B cell (primary cell): ENCODE measurements at regions not wholly inside any gene's neighbourhood (a gene's known extent, or its start where the extent isn't known, plus 50 kb on each side); places are given as distances from the start of the nearest gene placed in this dataset.

ENCODE experiments used
- ATAC-seq: fragments of 200-7000 bp; cut with Tn5 transposase; one replicate; pipeline ENCODE4 v1.10.0; 2021; ENCODE audit warnings: low read depth, mild to moderate bottlenecking, moderate number of reproducible peaks, moderate library complexity
- CTCF ChIA-PET: fragments of 350-600 bp; sonication (Branson Sonifier 250); formaldehyde crosslinking; loops from one replicate; lab custom pipeline; 2021; ENCODE audit warnings: antibody characterized with exemption, inconsistent platforms; lab: Charles Lee
- POLR2A ChIA-PET: fragments of 350-600 bp; sonication (Branson Sonifier 250); formaldehyde crosslinking; loops from one replicate; lab custom pipeline; 2021; ENCODE audit warnings: antibody characterized with exemption; lab: Charles Lee
- DNase-seq: peaks from one replicate; pipeline ENCODE4 v3.0.0; 2013
- H2AFZ ChIP-seq: 2 replicates; pipeline ENCODE4 v1.6.1; 2012; ENCODE audit warnings: mild to moderate bottlenecking, low read depth, low read length; ENCODE audit not compliant: insufficient read depth, poor library complexity, severe bottlenecking
- H3K27ac ChIP-seq, 2 donors: 1 replicate in 1 of 2; 2 replicates in 1 of 2; pipeline ENCODE4 v1.5.1; 2012 to 2013; ENCODE audit warnings: low read length in 2 of 2, mild to moderate bottlenecking in 2 of 2, moderate library complexity in 1 of 2
- H3K27me3 ChIP-seq, 4 experiments: fragments of 200-600 bp in 1 of 4; sonication (generic) in 1 of 4; replicated peaks in 1 of 4; 1 replicate in 2 of 4; 2 replicates in 2 of 4; pipeline versions ENCODE4 v1.6.1 to v1.7.0; 2013 to 2016; ENCODE audit warnings: low read length in 3 of 4, mild to moderate bottlenecking in 2 of 4, mixed read lengths in 1 of 4, moderate library complexity in 1 of 4; ENCODE audit not compliant: insufficient read depth in 4 of 4, control insufficient read depth in 3 of 4; ENCODE audit errors: control extremely low read depth in 1 of 4
- H3K36me3 ChIP-seq, 2 experiments: replicated peaks in 1 of 2; 1 replicate in 1 of 2; 2 replicates in 1 of 2; pipeline versions ENCODE4 v1.6.1 to v1.7.1; 2013; ENCODE audit warnings: low read length in 1 of 2; ENCODE audit not compliant: insufficient read depth in 2 of 2, control insufficient read depth in 1 of 2; ENCODE audit errors: control extremely low read depth in 1 of 2, extremely low read depth in 1 of 2
- H3K4me1 ChIP-seq, 2 donors: fragments of 200-600 bp in 1 of 2; sonication (generic) in 1 of 2; 1 replicate in 1 of 2; 2 replicates in 1 of 2; pipeline versions ENCODE4 v1.5.1 to v1.6.1; 2013 to 2017; ENCODE audit warnings: low read length in 2 of 2; ENCODE audit not compliant: control insufficient read depth in 2 of 2, insufficient read depth in 2 of 2
- H3K4me2 ChIP-seq: replicated peaks from 2 replicates; pipeline ENCODE3; 2012; ENCODE audit warnings: mild to moderate bottlenecking, low read depth, low read length; ENCODE audit not compliant: poor library complexity, severe bottlenecking
- H3K4me3 ChIP-seq, 5 experiments: fragments of 200-600 bp in 1 of 5; sonication (generic) in 1 of 5; 1 replicate in 3 of 5; 2 replicates in 2 of 5; pipeline versions ENCODE4 v1.5.1 to v1.7.0; 2011 to 2016; ENCODE audit warnings: low read length in 4 of 5, mild to moderate bottlenecking in 4 of 5, low read depth in 2 of 5, control low read depth in 1 of 5, moderate library complexity in 1 of 5; ENCODE audit not compliant: insufficient read depth in 1 of 5; ENCODE audit errors: control extremely low read depth in 1 of 5, extremely low read depth in 1 of 5
- H3K79me2 ChIP-seq: fragments of 200-600 bp; sonication (generic); one replicate; pipeline ENCODE4 v1.6.0; 2016; ENCODE audit warnings: low read length; ENCODE audit not compliant: control insufficient read depth, insufficient read depth
- H3K9ac ChIP-seq: fragments of 200-600 bp; sonication (generic); 2 replicates; pipeline ENCODE4 v1.6.1; 2017; ENCODE audit warnings: mild to moderate bottlenecking, low read length, moderate library complexity
- H3K9me3 ChIP-seq, 3 donors: one replicate each; pipeline versions ENCODE4 v1.6.1 to v1.7.1; 2013; ENCODE audit warnings: low read length in 2 of 3; ENCODE audit not compliant: control insufficient read depth in 2 of 3, insufficient read depth in 1 of 3; ENCODE audit errors: control extremely low read depth in 1 of 3
- H4K20me1 ChIP-seq: 2 replicates; pipeline ENCODE4 v1.6.0; 2012; ENCODE audit warnings: mild to moderate bottlenecking, low read length; ENCODE audit not compliant: insufficient read depth, control insufficient read depth, poor library complexity, severe bottlenecking
- H3K27ac Mint-ChIP-seq: one replicate; pipeline ENCODE4 v1.8.0; 2021; ENCODE audit warnings: mixed read lengths
- H3K27me3 Mint-ChIP-seq: one replicate; pipeline ENCODE4 v1.8.0; 2021; ENCODE audit warnings: mixed read lengths
- H3K4me1 Mint-ChIP-seq: one replicate; pipeline ENCODE4 v1.8.0; 2021; ENCODE audit warnings: mixed read lengths
- H3K4me3 Mint-ChIP-seq: one replicate; pipeline ENCODE4 v1.8.0; 2021; ENCODE audit warnings: mixed read lengths
- H3K9me3 Mint-ChIP-seq: one replicate; pipeline ENCODE4 v1.8.0; 2022; ENCODE audit warnings: mixed read lengths; ENCODE audit not compliant: insufficient read depth
- EZH2 ChIP-seq: IDR thresholded peaks from 2 replicates; pipeline ENCODE4 v1.6.1; 2012; ENCODE audit warnings: borderline replicate concordance, low read depth, mild to moderate bottlenecking, moderate library complexity, low read length; ENCODE audit not compliant: insufficient read depth, poor library complexity, severe bottlenecking
- WGBS: methylation state at CpG from one replicate; pipeline ENCODE4 v1.1.5; 2013; ENCODE audit warnings: missing lambda C conversion rate; ENCODE audit not compliant: insufficient coverage; 5-methylcytosine and 5-hydroxymethylcytosine counted together
- intact Hi-C: fragments of 100-400 bp; cut with micrococcal nuclease; formaldehyde crosslinking; loops from one replicate; pipeline ENCODE4 v1.10.0; 2022
- TF ChIP-seq, protein P1 (sequence below): fragments of 200-600 bp; IDR thresholded peaks from one replicate; pipeline ENCODE4 v1.8.0; 2022; ENCODE audit warnings: antibody characterized with exemption, mild to moderate bottlenecking

DNA sequence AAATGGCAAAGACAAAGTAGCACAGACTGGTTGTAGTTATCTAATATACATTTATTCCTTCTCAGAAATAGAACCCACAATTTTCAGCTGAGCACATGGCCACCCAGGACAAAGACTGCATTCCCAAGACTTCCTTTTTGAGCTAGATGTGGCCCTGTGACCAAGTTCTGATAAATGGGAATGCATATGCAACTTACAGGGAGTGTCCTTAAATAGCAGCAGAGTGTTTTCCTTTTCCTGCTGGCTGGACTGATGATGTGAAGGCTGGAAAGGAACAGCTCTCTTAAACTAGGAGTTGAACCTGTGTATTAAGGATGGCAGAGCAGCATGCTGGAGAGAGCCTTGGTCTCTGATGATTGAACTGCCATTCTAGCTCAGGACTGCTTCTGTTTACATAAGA lies 74.7 kb upstream of the TNPO1 start:
- peaks cover 26% of the 10 kb centered on the region for H3K27me3 Mint-ChIP-seq
- TF ChIP-seq EZH2: no peak
- TF ChIP-seq, protein P1, sequence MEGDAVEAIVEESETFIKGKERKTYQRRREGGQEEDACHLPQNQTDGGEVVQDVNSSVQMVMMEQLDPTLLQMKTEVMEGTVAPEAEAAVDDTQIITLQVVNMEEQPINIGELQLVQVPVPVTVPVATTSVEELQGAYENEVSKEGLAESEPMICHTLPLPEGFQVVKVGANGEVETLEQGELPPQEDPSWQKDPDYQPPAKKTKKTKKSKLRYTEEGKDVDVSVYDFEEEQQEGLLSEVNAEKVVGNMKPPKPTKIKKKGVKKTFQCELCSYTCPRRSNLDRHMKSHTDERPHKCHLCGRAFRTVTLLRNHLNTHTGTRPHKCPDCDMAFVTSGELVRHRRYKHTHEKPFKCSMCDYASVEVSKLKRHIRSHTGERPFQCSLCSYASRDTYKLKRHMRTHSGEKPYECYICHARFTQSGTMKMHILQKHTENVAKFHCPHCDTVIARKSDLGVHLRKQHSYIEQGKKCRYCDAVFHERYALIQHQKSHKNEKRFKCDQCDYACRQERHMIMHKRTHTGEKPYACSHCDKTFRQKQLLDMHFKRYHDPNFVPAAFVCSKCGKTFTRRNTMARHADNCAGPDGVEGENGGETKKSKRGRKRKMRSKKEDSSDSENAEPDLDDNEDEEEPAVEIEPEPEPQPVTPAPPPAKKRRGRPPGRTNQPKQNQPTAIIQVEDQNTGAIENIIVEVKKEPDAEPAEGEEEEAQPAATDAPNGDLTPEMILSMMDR: no peak
- no peak overlapping the region for H3K4me3 Mint-ChIP-seq
- ATAC-seq (no peak), DNase-seq (no peak)
- POLR2A ChIA-PET: no interaction called here
- no peak overlapping the region for H3K9ac ChIP-seq
- H3K79me2 ChIP-seq: no peaks in the 10 kb centered on the region
- H3K4me3 ChIP-seq: no peak overlapping the region
- no peaks in the 10 kb centered on the region for H3K9me3 ChIP-seq
- intact Hi-C loops: no loop called here
- no peak overlapping the region for H3K4me2 ChIP-seq
- H4K20me1 ChIP-seq: no peaks in the 10 kb centered on the region
- H3K36me3 ChIP-seq: no peaks in the 10 kb centered on the region
- no peak overlapping the region for H3K27ac ChIP-seq
- H3K9me3 Mint-ChIP-seq: no peaks in the 10 kb centered on the region
- H3K27ac Mint-ChIP-seq: no peak overlapping the region
- no peaks in the 10 kb centered on the region for H3K4me1 Mint-ChIP-seq
- peaks cover 0 to 5% (median 0%) of the 10 kb centered on the region in 4 experiments for H3K27me3 ChIP-seq
- no peaks in the 10 kb centered on the region for H3K4me1 ChIP-seq
- H2AFZ ChIP-seq: no peak overlapping the region
- CTCF ChIA-PET: no interaction called here

DNA sequence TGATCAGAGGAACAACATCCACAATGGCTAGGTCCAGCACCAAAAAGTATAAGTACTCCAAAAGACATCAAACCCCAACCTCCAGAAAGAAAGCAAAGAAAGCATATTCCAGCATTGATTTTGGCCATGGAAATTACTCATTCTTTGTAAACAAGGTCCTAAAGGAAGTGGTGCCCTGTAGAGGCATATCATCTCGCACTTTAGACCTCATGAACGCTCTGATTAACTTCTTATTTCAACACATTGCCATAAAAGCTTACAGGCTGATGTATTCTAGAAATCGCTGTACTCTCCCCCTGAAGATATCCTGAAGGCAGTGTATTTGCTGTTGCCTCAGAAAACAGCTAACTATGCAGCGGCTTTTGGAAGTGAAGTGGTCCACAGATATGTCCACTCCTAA lies 82.7 kb upstream of the TNPO1 start:
- no peaks in the 10 kb centered on the region for H4K20me1 ChIP-seq
- H3K4me3 ChIP-seq: no peak overlapping the region
- no peaks in the 10 kb centered on the region for H3K4me1 ChIP-seq
- Mint-ChIP-seq H3K4me3 (no peak overlapping the region), H3K9me3 (no peaks in the 10 kb centered on the region), H3K27ac (no peak overlapping the region), H3K4me1 (no peaks in the 10 kb centered on the region), H3K27me3 (peaks cover 9% of the 10 kb centered on the region)
- H3K79me2 ChIP-seq: no peaks in the 10 kb centered on the region
- ATAC-seq (no peak), DNase-seq (no peak)
- TF ChIP-seq EZH2: no peak
- TF ChIP-seq, protein P1: no peak
- no peaks in the 10 kb centered on the region for H3K27me3 ChIP-seq
- no peaks in the 10 kb centered on the region for H3K9me3 ChIP-seq
- H3K9ac ChIP-seq: no peak overlapping the region
- H3K4me2 ChIP-seq: no peak overlapping the region
- H3K27ac ChIP-seq: no peak overlapping the region
- H3K36me3 ChIP-seq: no peaks in the 10 kb centered on the region
- H2AFZ ChIP-seq: no peak overlapping the region
- POLR2A ChIA-PET: no interaction called here
- CTCF ChIA-PET: no interaction called here
- 80% methylated on average over 3 of the region's 4 CpGs for WGBS
- intact Hi-C loops: no loop called here
